ENCODE measurements at regions not wholly inside any gene's neighbourhood (a gene's known extent, or its start where the extent isn't known, plus 50 kb on each side); places are given as distances from the start of the nearest gene placed in this dataset.

DNA sequence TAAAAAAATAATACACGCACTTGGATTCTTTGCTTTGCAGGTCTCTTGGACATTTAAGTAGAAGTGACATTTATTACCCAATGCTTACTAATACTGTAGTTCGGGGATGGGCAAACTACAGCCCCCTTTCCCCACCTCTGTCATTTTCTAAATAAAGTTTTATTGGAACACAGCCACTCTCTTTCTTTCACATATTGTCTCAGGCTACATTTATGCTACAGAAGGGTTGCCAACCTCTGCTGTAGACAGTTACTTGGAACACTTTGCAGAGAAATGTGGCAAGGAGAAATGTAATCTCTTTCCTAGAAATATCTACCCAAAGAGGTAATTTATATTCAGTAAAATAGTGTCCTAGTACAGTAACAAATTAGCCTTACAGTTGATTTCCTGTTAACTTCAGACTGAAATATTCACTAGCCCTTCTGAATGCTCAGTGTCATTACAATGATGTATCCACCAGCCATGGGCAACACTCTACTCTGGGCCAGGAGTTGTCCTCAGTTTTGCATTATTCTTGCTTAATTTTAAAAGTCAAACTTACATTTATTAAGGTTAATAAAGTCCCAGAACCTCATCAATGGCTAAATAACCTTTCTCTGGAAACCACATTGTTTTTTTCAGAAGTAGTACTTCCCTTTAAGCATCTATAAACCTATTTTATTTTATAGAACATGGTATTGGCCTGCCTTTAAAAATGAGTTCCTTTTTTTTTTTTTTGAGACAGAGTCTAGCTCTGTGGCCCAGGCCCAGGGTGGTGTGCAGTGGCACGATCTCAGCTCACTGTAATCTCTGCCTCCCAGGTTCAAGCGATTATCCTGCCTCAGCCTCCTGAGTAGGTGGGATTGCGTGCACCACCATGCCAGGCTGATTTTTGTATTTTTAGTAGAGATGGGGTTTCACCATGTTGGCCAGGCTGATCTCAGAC lies 269.6 kb upstream of the AMIGO2 start:
- TF ChIP-seq, protein P1, sequence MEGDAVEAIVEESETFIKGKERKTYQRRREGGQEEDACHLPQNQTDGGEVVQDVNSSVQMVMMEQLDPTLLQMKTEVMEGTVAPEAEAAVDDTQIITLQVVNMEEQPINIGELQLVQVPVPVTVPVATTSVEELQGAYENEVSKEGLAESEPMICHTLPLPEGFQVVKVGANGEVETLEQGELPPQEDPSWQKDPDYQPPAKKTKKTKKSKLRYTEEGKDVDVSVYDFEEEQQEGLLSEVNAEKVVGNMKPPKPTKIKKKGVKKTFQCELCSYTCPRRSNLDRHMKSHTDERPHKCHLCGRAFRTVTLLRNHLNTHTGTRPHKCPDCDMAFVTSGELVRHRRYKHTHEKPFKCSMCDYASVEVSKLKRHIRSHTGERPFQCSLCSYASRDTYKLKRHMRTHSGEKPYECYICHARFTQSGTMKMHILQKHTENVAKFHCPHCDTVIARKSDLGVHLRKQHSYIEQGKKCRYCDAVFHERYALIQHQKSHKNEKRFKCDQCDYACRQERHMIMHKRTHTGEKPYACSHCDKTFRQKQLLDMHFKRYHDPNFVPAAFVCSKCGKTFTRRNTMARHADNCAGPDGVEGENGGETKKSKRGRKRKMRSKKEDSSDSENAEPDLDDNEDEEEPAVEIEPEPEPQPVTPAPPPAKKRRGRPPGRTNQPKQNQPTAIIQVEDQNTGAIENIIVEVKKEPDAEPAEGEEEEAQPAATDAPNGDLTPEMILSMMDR (IDR thresholded peaks at IDR 0.05; ENCODE audit: poor library complexity): no peak
- TF ChIP-seq EZH2 (IDR thresholded peaks at IDR 0.05; ENCODE audit: borderline replicate concordance) (no peak), EZH2phosphoT487 (IDR thresholded peaks at IDR 0.05; ENCODE audit: low read depth, severe bottlenecking, unreplicated experiment) (no peak)
